ENCODE measurements at regions not wholly inside any gene's neighbourhood (a gene's known extent, or its start where the extent isn't known, plus 50 kb on each side); places are given as distances from the start of the nearest gene placed in this dataset.

GRCh38 chr15:92333709-92334108, 60.0 kb upstream of the ST8SIA2 start:
- Histone ChIP-seq H3K9ac (ENCODE audit: insufficient read depth, low read length, poor library complexity, severe bottlenecking) (no peak overlapping the region), H3K27me3 (ENCODE audit: control insufficient read depth in 2 of 2, insufficient read depth in 2 of 2, low read length in 2 of 2) (no peaks in the 10 kb centered on the region), H2AFZ (ENCODE audit: insufficient read depth, low read depth, low read length, poor library complexity, severe bottlenecking) (no peak overlapping the region), H3K4me2 (replicated peaks; ENCODE audit: extremely low read depth, low read length, poor library complexity, severe bottlenecking) (no peak overlapping the region), H3K4me1 (ENCODE audit: control insufficient read depth in 1 of 2, insufficient read depth in 2 of 2, low read length in 2 of 2) (no peaks in the 10 kb centered on the region), H3K27ac (ENCODE audit: low read depth in 1 of 2, low read length in 2 of 2) (no peak overlapping the region), H3K36me3 (replicated peaks in 1 of 2; ENCODE audit: control insufficient read depth in 1 of 2, insufficient read depth in 2 of 2, low read length in 2 of 2) (no peaks in the 10 kb centered on the region), H3K4me3 (replicated peaks in 1 of 3; ENCODE audit: low read depth in 2 of 3, low read length in 3 of 3) (no peak overlapping the region), H3K79me2 (ENCODE audit: insufficient read depth, low read length) (no peaks in the 10 kb centered on the region), H3K9me3 (replicated peaks in 1 of 2; ENCODE audit: control insufficient read depth in 1 of 2, insufficient read depth in 1 of 2, low read length in 2 of 2) (peaks cover 13 to 14% of the 10 kb centered on the region in 2 donors), H4K20me1 (ENCODE audit: insufficient read depth, low read length) (no peaks in the 10 kb centered on the region)
- Mint-ChIP-seq H3K27me3 (ENCODE audit: low read depth in 3 of 3) (peaks cover 0 to 5% (median 3%) of the 10 kb centered on the region in 3 donors), H3K27ac (no peak overlapping the region), H3K4me3 (no peak overlapping the region), H3K36me3 (no peaks in the 10 kb centered on the region), H3K9me3 (peaks cover 4 to 17% (median 10%) of the 10 kb centered on the region in 7 donors), H3K4me1 (no peaks in the 10 kb centered on the region)
- DNase-seq, result no peak
- no CpG with 5 or more reads among the region's 2 CpGs for WGBS (ENCODE audit: insufficient coverage)
- TF ChIP-seq CTCF (IDR thresholded peaks at IDR 0.05), result no peak
- intact Hi-C loops (cut with micrococcal nuclease), result no loop called here

DNA sequence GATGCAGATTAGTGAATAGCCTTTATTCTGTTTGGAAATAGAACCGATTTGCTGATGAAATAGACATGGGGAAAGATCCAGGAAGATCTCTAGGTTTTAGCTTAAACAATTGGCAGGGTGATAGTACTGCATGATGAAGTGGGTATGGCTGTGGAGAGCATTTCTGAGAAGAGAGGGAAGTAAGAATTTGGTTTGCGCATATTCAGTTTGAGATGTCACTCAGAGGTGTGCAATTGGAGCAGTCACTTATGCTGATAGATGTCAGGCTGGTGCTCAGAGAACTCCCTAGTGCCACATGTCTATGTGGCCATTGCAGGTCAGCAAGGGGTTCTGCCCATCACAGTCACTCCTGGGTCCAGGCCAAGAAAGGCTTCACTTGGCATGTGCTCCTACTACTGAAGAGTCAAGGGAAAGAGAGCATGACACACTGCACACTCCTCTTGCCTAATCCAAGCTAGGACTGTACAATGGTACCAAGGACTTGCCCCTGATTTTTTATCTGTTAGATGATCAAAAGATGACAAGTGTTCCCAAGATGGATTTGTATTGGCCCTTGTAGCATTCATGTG, 57.2 kb upstream of the ST8SIA2 start:
- H3K27ac ChIP-seq (ENCODE audit: low read depth in 1 of 2, low read length in 2 of 2), result no peak overlapping the region
- H3K9me3 Mint-ChIP-seq, result peaks cover 1 to 16% (median 10%) of the 10 kb centered on the region in 7 donors
- H3K4me1 Mint-ChIP-seq, result no peaks in the 10 kb centered on the region
- H3K4me2 ChIP-seq (replicated peaks; ENCODE audit: extremely low read depth, low read length, poor library complexity, severe bottlenecking), result no peak overlapping the region
- no peaks in the 10 kb centered on the region for H3K4me1 ChIP-seq (ENCODE audit: control insufficient read depth in 1 of 2, insufficient read depth in 2 of 2, low read length in 2 of 2)
- 90% methylated on average over 2 of the region's 2 CpGs for WGBS (ENCODE audit: insufficient coverage)
- H2AFZ ChIP-seq (ENCODE audit: insufficient read depth, low read depth, low read length, poor library complexity, severe bottlenecking), result no peak overlapping the region
- no peaks in the 10 kb centered on the region for H3K36me3 Mint-ChIP-seq
- intact Hi-C loops (cut with micrococcal nuclease), result no loop called here
- peaks cover 13 to 14% of the 10 kb centered on the region in 2 donors for H3K9me3 ChIP-seq (replicated peaks in 1 of 2; ENCODE audit: control insufficient read depth in 1 of 2, insufficient read depth in 1 of 2, low read length in 2 of 2)
- H4K20me1 ChIP-seq (ENCODE audit: insufficient read depth, low read length), result no peaks in the 10 kb centered on the region
- no peak for DNase-seq
- H3K9ac ChIP-seq (ENCODE audit: insufficient read depth, low read length, poor library complexity, severe bottlenecking), result no peak overlapping the region
- H3K79me2 ChIP-seq (ENCODE audit: insufficient read depth, low read length), result no peaks in the 10 kb centered on the region
- no peak overlapping the region for H3K27ac Mint-ChIP-seq
- no peaks in the 10 kb centered on the region for H3K27me3 ChIP-seq (ENCODE audit: control insufficient read depth in 2 of 2, insufficient read depth in 2 of 2, low read length in 2 of 2)
- H3K4me3 ChIP-seq (replicated peaks in 1 of 3; ENCODE audit: low read depth in 2 of 3, low read length in 3 of 3), result no peak overlapping the region
- peaks cover 0 to 3% (median 3%) of the 10 kb centered on the region in 3 donors for H3K27me3 Mint-ChIP-seq (ENCODE audit: low read depth in 3 of 3)
- H3K36me3 ChIP-seq (replicated peaks in 1 of 2; ENCODE audit: control insufficient read depth in 1 of 2, insufficient read depth in 2 of 2, low read length in 2 of 2), result no peaks in the 10 kb centered on the region
- no peak for TF ChIP-seq CTCF (IDR thresholded peaks at IDR 0.05)
- no peak overlapping the region for H3K4me3 Mint-ChIP-seq

All from CD14-positive monocyte (primary cell).